CD4-positive, alpha-beta T cell (primary cell): ENCODE measurements at regions not wholly inside any gene's neighbourhood (a gene's known extent, or its start where the extent isn't known, plus 50 kb on each side); places are given as distances from the start of the nearest gene placed in this dataset.

Source experiments
- ATAC-seq: fragments of 200-7000 bp; cut with Tn5 transposase; one replicate; pipeline ENCODE4 v1.10.0; 2022; ENCODE audit warnings: mild to moderate bottlenecking; ENCODE audit not compliant: poor library complexity
- CTCF ChIA-PET: fragments of 350-600 bp; sonication (Branson Sonifier 250); formaldehyde crosslinking; loops from one replicate; lab custom pipeline; 2021; ENCODE audit warnings: antibody characterized with exemption, inconsistent platforms; lab: Charles Lee
- POLR2A ChIA-PET: fragments of 350-600 bp; sonication (Branson Sonifier 250); formaldehyde crosslinking; loops from one replicate; lab custom pipeline; 2021; ENCODE audit warnings: antibody characterized with exemption, inconsistent platforms; lab: Charles Lee
- DNase-seq, 14 experiments: peaks; one replicate each; pipeline ENCODE4 v3.0.0-alpha.2; 2013 to 2020; ENCODE audit warnings: mixed read lengths in 2 of 14
- H3K27ac ChIP-seq, 2 donors: one replicate each; pipeline versions ENCODE4 v1.5.1 to v1.7.0; 2013; ENCODE audit warnings: low read length in 2 of 2, low read depth in 1 of 2, mild to moderate bottlenecking in 1 of 2
- H3K27me3 ChIP-seq, 2 experiments: 1 replicate in 1 of 2; 2 replicates in 1 of 2; pipeline versions ENCODE4 v1.6.1 to v1.7.0; 2013; ENCODE audit warnings: low read length in 2 of 2, control low read depth in 1 of 2, mild to moderate bottlenecking in 1 of 2, moderate library complexity in 1 of 2; ENCODE audit not compliant: insufficient read depth in 2 of 2, control insufficient read depth in 1 of 2
- H3K36me3 ChIP-seq: one replicate; pipeline ENCODE4 v1.6.1; 2013; ENCODE audit warnings: low read length, control low read depth; ENCODE audit not compliant: insufficient read depth
- H3K4me1 ChIP-seq: one replicate; pipeline ENCODE4 v1.6.1; 2013; ENCODE audit warnings: low read length, control low read depth; ENCODE audit not compliant: insufficient read depth
- H3K4me3 ChIP-seq: one replicate; pipeline ENCODE4 v1.5.1; 2013; ENCODE audit warnings: mild to moderate bottlenecking, low read length, moderate library complexity
- H3K9me3 ChIP-seq, 2 experiments: 1 replicate in 1 of 2; 2 replicates in 1 of 2; pipeline versions ENCODE4 v1.6.1 to v1.7.0; 2013; ENCODE audit warnings: low read length in 2 of 2, mild to moderate bottlenecking in 2 of 2, control low read depth in 1 of 2, moderate library complexity in 1 of 2; ENCODE audit not compliant: control insufficient read depth in 1 of 2, insufficient read depth in 1 of 2
- H3K27ac Mint-ChIP-seq: one replicate; pipeline ENCODE4 v1.8.0; 2020; ENCODE audit warnings: mixed read lengths
- H3K27me3 Mint-ChIP-seq: one replicate; pipeline ENCODE4 v1.8.0; 2021; ENCODE audit warnings: mixed read lengths
- H3K36me3 Mint-ChIP-seq: one replicate; pipeline ENCODE4 v1.8.0; 2021; ENCODE audit warnings: low read depth, mixed read lengths
- H3K4me1 Mint-ChIP-seq: one replicate; pipeline ENCODE4 v1.8.0; 2021; ENCODE audit warnings: low read depth, mixed read lengths
- H3K4me3 Mint-ChIP-seq: one replicate; pipeline ENCODE4 v1.8.0; 2020; ENCODE audit warnings: mild to moderate bottlenecking, mixed read lengths
- H3K9me3 Mint-ChIP-seq: one replicate; pipeline ENCODE4 v1.8.0; 2020; ENCODE audit warnings: mixed read lengths
- intact Hi-C, 2 experiments: fragments of 100-400 bp; cut with DNase I in 1 of 2; cut with micrococcal nuclease in 1 of 2; formaldehyde crosslinking; loops; one replicate each; pipeline versions ENCODE4 v1.15.1 to v1.9.0; 2023 to 2025; cut with DNase I, micrococcal nuclease
- TF ChIP-seq, protein P1 (sequence below): fragments of 200-600 bp; IDR thresholded peaks from one replicate; pipeline ENCODE4 v1.8.0; 2022; ENCODE audit warnings: antibody characterized with exemption, mild to moderate bottlenecking

DNA sequence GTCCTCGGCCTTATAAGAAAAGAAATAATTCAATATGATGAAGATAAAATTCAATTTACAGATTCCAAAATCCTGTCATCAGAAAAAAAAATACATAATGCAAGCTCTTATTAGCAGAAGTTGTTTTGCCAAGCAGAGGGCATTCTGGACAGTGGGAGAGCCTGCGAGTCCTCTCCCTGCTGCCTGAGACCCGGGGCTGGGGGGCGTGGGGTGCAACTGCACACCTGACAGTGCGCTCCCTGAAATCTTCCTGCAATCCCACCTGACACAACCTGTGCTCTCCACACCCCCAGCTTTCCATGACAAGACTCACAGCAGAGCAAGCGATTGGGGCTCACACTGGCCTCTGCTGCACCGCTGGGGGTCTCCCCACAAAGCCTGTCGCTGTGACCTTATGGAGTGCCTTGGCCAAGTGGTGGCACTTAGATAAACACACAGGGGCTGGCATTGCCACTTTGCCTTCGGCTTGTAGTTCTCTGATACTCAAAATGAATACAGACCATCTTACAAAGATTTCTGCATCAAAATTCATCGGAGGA, 130.3 kb upstream of the PDE10A start:
- CTCF ChIA-PET = interaction anchor here (1.0 kb wide), 1 partner anchor 18 kb away, joined by 3 read pairs; no protein-coding TSS in a partner anchor
- H3K27me3 ChIP-seq = no peaks in the 10 kb centered on the region
- TF ChIP-seq, protein P1, sequence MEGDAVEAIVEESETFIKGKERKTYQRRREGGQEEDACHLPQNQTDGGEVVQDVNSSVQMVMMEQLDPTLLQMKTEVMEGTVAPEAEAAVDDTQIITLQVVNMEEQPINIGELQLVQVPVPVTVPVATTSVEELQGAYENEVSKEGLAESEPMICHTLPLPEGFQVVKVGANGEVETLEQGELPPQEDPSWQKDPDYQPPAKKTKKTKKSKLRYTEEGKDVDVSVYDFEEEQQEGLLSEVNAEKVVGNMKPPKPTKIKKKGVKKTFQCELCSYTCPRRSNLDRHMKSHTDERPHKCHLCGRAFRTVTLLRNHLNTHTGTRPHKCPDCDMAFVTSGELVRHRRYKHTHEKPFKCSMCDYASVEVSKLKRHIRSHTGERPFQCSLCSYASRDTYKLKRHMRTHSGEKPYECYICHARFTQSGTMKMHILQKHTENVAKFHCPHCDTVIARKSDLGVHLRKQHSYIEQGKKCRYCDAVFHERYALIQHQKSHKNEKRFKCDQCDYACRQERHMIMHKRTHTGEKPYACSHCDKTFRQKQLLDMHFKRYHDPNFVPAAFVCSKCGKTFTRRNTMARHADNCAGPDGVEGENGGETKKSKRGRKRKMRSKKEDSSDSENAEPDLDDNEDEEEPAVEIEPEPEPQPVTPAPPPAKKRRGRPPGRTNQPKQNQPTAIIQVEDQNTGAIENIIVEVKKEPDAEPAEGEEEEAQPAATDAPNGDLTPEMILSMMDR = no peak
- no peak overlapping the region for H3K4me3 ChIP-seq
- intact Hi-C loops = no loop called here
- Mint-ChIP-seq H3K27me3 (no peaks in the 10 kb centered on the region), H3K9me3 (no peaks in the 10 kb centered on the region), H3K4me3 (no peak overlapping the region), H3K27ac (no peak overlapping the region), H3K36me3 (no peaks in the 10 kb centered on the region), H3K4me1 (no peaks in the 10 kb centered on the region)
- no peaks in the 10 kb centered on the region for H3K36me3 ChIP-seq
- no peak for DNase-seq
- H3K9me3 ChIP-seq = peaks cover 0 to 11% of the 10 kb centered on the region in 2 experiments
- POLR2A ChIA-PET = no interaction called here
- no peaks in the 10 kb centered on the region for H3K4me1 ChIP-seq
- H3K27ac ChIP-seq = no peak overlapping the region
- no peak for ATAC-seq

DNA sequence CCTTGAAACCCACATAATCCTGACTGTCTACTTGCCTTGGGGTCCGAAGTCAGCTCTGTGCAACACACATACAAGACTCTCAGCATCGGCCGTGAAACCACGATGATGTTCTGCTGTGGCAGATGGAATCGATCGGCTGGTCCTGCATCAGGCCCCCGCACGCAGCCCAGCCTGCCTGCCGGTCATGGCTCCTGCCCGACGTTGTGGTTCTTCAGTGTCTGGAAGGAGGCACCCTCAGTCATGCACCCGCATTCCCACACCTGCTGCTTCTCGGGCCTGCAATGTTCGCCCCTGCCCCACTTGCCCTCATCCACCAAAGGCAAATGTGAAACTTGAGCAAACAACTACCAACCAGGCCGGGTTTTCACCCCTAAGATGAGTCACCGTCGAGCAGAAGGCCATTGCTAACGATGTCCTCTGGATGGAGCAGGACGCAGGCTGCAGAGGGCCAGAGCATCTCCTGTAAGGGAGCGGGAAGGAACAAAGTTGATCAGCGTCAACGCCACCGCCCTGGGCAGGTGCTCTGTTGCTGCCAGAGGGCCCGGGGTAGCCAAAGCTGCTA, 128.9 kb upstream of the PDE10A start:
- Histone ChIP-seq H3K4me3 (no peak overlapping the region), H3K27me3 (no peaks in the 10 kb centered on the region), H3K27ac (no peak overlapping the region), H3K9me3 (peaks cover 0 to 11% of the 10 kb centered on the region in 2 experiments), H3K4me1 (no peaks in the 10 kb centered on the region), H3K36me3 (no peaks in the 10 kb centered on the region)
- POLR2A ChIA-PET = no interaction called here
- no peak for ATAC-seq
- Mint-ChIP-seq H3K27ac (no peak overlapping the region), H3K4me3 (no peak overlapping the region), H3K27me3 (peaks cover 8% of the 10 kb centered on the region), H3K36me3 (no peaks in the 10 kb centered on the region), H3K9me3 (no peaks in the 10 kb centered on the region), H3K4me1 (no peaks in the 10 kb centered on the region)
- intact Hi-C loops = no loop called here
- CTCF ChIA-PET = no interaction called here
- TF ChIP-seq, protein P1 = no peak
- no peak for DNase-seq

- no peaks in the 10 kb centered on the region for H3K36me3 ChIP-seq
- intact Hi-C loops = no loop called here
- no peak overlapping the region for H3K4me3 ChIP-seq
- TF ChIP-seq, protein P1 = no peak
- no peaks in the 10 kb centered on the region for H3K4me1 ChIP-seq
- H3K9me3 ChIP-seq = peaks cover 0 to 11% of the 10 kb centered on the region in 2 experiments
- DNase-seq (no peak), ATAC-seq (no peak)
- ChIA-PET POLR2A (no interaction called here), CTCF (no interaction called here)
- Mint-ChIP-seq H3K36me3 (no peaks in the 10 kb centered on the region), H3K9me3 (no peaks in the 10 kb centered on the region), H3K4me3 (no peak overlapping the region), H3K27me3 (peaks cover 8% of the 10 kb centered on the region), H3K4me1 (no peaks in the 10 kb centered on the region), H3K27ac (no peak overlapping the region)
- H3K27ac ChIP-seq = no peak overlapping the region
- no peaks in the 10 kb centered on the region for H3K27me3 ChIP-seq
Observed at GRCh38 chr6:165791306-165791705, 128.3 kb upstream of the PDE10A start.
